Astrocyte (in vitro differentiated cells and primary cell): ENCODE measurements at regions not wholly inside any gene's neighbourhood (a gene's known extent, or its start where the extent isn't known, plus 50 kb on each side); places are given as distances from the start of the nearest gene placed in this dataset.

Experiments
- EZH2 ChIP-seq: IDR thresholded peaks from 2 replicates; pipeline ENCODE4 v1.6.1; 2012; ENCODE audit warnings: mild to moderate bottlenecking, low read length, inconsistent platforms; ENCODE audit not compliant: insufficient read depth
- TF ChIP-seq, protein P1 (sequence below): IDR thresholded peaks from 2 replicates; pipeline ENCODE4 v1.5.1; 2011; ENCODE audit warnings: low read depth, mild to moderate bottlenecking, inconsistent platforms, low read length, moderate library complexity; ENCODE audit not compliant: insufficient read depth

- TF ChIP-seq, protein P1, sequence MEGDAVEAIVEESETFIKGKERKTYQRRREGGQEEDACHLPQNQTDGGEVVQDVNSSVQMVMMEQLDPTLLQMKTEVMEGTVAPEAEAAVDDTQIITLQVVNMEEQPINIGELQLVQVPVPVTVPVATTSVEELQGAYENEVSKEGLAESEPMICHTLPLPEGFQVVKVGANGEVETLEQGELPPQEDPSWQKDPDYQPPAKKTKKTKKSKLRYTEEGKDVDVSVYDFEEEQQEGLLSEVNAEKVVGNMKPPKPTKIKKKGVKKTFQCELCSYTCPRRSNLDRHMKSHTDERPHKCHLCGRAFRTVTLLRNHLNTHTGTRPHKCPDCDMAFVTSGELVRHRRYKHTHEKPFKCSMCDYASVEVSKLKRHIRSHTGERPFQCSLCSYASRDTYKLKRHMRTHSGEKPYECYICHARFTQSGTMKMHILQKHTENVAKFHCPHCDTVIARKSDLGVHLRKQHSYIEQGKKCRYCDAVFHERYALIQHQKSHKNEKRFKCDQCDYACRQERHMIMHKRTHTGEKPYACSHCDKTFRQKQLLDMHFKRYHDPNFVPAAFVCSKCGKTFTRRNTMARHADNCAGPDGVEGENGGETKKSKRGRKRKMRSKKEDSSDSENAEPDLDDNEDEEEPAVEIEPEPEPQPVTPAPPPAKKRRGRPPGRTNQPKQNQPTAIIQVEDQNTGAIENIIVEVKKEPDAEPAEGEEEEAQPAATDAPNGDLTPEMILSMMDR: no peak
- no peak for TF ChIP-seq EZH2
Measured at GRCh38 chr2:14480906-14481305, 151.6 kb upstream of the LRATD1 start.
